ENCODE measurements at regions not wholly inside any gene's neighbourhood (a gene's known extent, or its start where the extent isn't known, plus 50 kb on each side); places are given as distances from the start of the nearest gene placed in this dataset.
A peak's percentile ranks its signal among the peaks of the same experiment; 100 is the strongest.

DNA sequence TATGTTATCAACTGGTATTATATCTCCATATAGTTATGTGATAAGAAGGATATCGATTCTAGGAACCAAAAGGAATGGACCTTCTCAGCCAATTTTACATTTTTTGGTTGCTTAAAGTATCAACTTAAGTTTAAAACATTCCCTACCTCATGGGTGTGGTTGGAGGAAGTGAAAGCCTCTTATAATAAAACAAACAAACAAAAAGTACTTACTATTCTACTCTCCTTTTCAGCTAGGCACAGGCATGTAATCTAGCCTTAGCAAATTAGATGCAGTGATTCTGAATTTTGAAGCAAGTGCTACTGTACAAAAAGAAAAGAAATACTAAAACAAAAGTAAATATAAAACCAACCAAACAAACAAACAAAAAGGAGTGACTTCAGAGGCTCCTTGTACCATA, 485.4 kb downstream of the C4orf33 start:
- no peak overlapping the region for H3K27ac ChIP-seq (ENCODE audit: low read length)
- no peak overlapping the region for H3K4me3 ChIP-seq (ENCODE audit: low read length)
- WGBS (ENCODE audit: insufficient coverage, low lambda C conversion rate) = no CpG with 5 or more reads among the region's 1 CpG
- H3K4me1 ChIP-seq (ENCODE audit: control insufficient read depth, insufficient read depth, low read length) = no peaks in the 10 kb centered on the region
- no peaks in the 10 kb centered on the region for H3K27me3 ChIP-seq (ENCODE audit: control insufficient read depth, insufficient read depth, low read length)
- H3K36me3 ChIP-seq (ENCODE audit: control insufficient read depth, insufficient read depth, low read length) = no peaks in the 10 kb centered on the region
- H3K9me3 ChIP-seq (ENCODE audit: control insufficient read depth, low read depth, low read length) = peaks cover 2% of the 10 kb centered on the region
- no peak for DNase-seq

DNA sequence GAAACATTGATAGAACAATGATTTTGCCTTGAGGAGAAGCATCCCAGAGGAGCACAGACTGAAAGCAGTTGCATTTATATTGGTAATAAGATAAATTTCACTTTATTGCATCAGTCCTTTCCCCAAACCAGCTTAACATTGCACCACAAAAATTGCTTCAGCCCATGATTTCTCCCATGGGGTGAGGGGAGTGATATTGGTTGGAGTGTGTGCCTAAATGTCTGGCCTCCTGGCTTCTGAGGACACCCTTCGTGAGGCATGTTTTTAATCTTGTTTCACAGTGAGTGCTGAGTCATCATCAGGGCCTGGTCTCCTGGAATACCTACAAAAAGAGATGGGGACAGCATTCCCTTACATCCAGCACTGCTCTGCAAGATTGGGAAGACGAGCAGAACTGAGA, 487.9 kb downstream of the C4orf33 start:
- Histone ChIP-seq H3K27ac (ENCODE audit: low read length) (no peak overlapping the region), H3K36me3 (ENCODE audit: control insufficient read depth, insufficient read depth, low read length) (no peaks in the 10 kb centered on the region), H3K9me3 (ENCODE audit: control insufficient read depth, low read depth, low read length) (peaks cover 2% of the 10 kb centered on the region), H3K4me3 (ENCODE audit: low read length) (no peak overlapping the region), H3K4me1 (ENCODE audit: control insufficient read depth, insufficient read depth, low read length) (no peaks in the 10 kb centered on the region), H3K27me3 (ENCODE audit: control insufficient read depth, insufficient read depth, low read length) (no peaks in the 10 kb centered on the region)
- no CpG with 5 or more reads among the region's 2 CpGs for WGBS (ENCODE audit: insufficient coverage, low lambda C conversion rate)
- DNase-seq = peak in 1 of 2 donors; percentile 0

DNA sequence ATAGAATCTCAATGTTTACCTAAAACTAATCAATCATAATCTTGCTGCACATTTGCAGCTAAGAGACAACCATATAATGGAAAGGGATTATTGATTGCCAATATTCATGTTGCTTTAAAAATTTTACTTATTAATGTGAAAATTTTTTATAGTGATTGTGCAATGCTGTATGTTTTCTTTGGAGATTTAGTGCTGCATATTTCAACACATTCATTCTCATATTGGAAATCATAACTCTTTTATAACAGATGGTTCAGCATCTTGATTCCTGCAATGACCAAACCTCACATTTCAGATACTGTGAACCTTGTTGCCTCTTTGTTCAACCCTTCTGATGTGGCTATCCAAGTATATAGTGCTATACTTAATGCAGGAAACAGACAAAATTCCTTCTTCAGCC, 502.6 kb downstream of the C4orf33 start:
- DNase-seq = no peak

DNA sequence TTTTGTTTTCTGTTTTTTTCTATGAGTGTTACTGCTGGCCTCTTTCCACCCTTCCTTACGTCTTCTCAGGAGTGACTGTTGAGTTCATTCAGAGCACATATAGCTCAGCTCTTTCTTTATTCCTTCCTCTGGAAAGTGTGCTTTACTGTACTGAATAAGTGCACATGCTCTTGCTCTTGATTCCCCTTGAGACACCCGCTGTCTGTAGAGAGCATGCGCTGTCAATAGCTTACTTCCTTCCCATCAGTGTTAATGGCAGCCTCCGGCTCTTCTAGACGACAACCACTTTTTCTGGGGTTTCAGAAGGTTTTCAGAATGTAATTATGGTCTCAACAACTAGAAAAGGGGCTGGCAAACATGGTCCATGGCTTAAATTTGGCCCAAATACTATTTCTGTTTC, 504.9 kb downstream of the C4orf33 start:
- Histone ChIP-seq H3K4me1 (ENCODE audit: control insufficient read depth, insufficient read depth, low read length) (no peaks in the 10 kb centered on the region), H3K27me3 (ENCODE audit: control insufficient read depth, insufficient read depth, low read length) (no peaks in the 10 kb centered on the region), H3K9me3 (ENCODE audit: control insufficient read depth, low read depth, low read length) (no peaks in the 10 kb centered on the region), H3K4me3 (ENCODE audit: low read length) (no peak overlapping the region), H3K27ac (ENCODE audit: low read length) (no peak overlapping the region), H3K36me3 (ENCODE audit: control insufficient read depth, insufficient read depth, low read length) (no peaks in the 10 kb centered on the region)
- no CpG with 5 or more reads among the region's 5 CpGs for WGBS (ENCODE audit: insufficient coverage, low lambda C conversion rate)
- no peak for DNase-seq

More for the DNA sequence above, 502.6 kb downstream of the C4orf33 start:
- Histone ChIP-seq H3K27ac (ENCODE audit: low read length) (no peak overlapping the region), H3K9me3 (ENCODE audit: control insufficient read depth, low read depth, low read length) (no peaks in the 10 kb centered on the region), H3K4me1 (ENCODE audit: control insufficient read depth, insufficient read depth, low read length) (no peaks in the 10 kb centered on the region), H3K27me3 (ENCODE audit: control insufficient read depth, insufficient read depth, low read length) (no peaks in the 10 kb centered on the region), H3K4me3 (ENCODE audit: low read length) (no peak overlapping the region), H3K36me3 (ENCODE audit: control insufficient read depth, insufficient read depth, low read length) (no peaks in the 10 kb centered on the region)

DNA sequence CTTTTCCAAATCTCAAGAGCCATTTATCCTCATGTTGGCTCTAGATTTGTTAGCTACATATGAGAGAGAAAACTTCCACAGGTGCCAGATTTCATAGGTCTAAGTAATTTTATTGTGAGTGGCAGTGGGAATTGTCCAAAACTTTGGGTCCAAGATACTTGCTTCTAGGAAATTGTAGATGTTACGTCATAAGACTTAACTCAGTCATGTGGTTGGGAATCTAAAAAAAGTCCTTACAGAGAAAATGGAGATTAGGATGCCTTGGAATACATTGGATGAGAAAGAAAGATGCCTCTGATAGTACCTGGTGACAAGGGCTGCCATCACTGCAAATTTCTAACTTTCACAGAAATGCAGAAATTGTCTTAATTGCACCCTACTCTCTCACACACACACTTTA, 506.5 kb downstream of the C4orf33 start:
- Histone ChIP-seq H3K4me1 (ENCODE audit: control insufficient read depth, insufficient read depth, low read length) (no peaks in the 10 kb centered on the region), H3K9me3 (ENCODE audit: control insufficient read depth, low read depth, low read length) (no peaks in the 10 kb centered on the region), H3K27ac (ENCODE audit: low read length) (no peak overlapping the region), H3K27me3 (ENCODE audit: control insufficient read depth, insufficient read depth, low read length) (no peaks in the 10 kb centered on the region), H3K36me3 (ENCODE audit: control insufficient read depth, insufficient read depth, low read length) (no peaks in the 10 kb centered on the region), H3K4me3 (ENCODE audit: low read length) (no peak overlapping the region)
- 86% methylated on average over 1 of the region's 1 CpG for WGBS (ENCODE audit: insufficient coverage, low lambda C conversion rate)
- DNase-seq = no peak

DNA sequence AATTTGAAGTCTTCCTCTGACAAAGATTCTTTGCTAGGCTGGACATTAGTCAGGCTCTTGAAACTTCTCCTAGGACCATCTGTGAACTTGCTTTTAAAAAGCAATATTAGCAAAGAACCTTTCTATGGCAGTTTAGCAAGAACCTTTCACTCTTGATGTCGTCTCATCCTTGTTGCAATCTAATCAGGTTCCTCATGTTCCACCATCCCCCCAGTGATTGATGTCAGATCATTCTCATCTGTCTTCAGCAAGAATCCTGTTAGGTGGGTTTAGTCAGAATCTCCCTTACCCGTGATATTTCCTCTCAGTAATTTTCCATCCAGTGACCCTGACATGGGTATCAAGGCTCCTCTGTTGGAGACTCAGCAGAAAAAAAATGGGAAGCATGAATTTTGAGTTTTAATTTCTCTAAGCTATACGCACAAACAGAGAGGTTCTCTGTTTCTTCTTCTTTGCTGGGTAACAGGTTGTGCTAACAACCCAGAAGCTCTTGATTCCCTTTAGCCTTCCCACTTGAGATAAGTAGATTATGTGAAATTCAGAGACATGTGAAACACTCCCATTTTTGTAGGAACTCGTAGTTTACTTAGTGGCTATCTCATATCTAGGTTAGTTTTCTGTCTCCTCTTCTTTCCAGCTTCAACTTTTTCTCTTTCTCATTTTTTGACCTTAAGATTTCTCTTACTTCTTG, 507.4 kb downstream of the C4orf33 start:
- H3K9me3 ChIP-seq (ENCODE audit: control insufficient read depth, low read depth, low read length) = no peaks in the 10 kb centered on the region
- no peaks in the 10 kb centered on the region for H3K36me3 ChIP-seq (ENCODE audit: control insufficient read depth, insufficient read depth, low read length)
- H3K4me3 ChIP-seq (ENCODE audit: low read length) = no peak overlapping the region
- H3K27ac ChIP-seq (ENCODE audit: low read length) = no peak overlapping the region
- no peaks in the 10 kb centered on the region for H3K27me3 ChIP-seq (ENCODE audit: control insufficient read depth, insufficient read depth, low read length)
- no peaks in the 10 kb centered on the region for H3K4me1 ChIP-seq (ENCODE audit: control insufficient read depth, insufficient read depth, low read length)
- no peak for DNase-seq
- WGBS (ENCODE audit: insufficient coverage, low lambda C conversion rate) = 64% methylated on average over 3 of the region's 4 CpGs

DNA sequence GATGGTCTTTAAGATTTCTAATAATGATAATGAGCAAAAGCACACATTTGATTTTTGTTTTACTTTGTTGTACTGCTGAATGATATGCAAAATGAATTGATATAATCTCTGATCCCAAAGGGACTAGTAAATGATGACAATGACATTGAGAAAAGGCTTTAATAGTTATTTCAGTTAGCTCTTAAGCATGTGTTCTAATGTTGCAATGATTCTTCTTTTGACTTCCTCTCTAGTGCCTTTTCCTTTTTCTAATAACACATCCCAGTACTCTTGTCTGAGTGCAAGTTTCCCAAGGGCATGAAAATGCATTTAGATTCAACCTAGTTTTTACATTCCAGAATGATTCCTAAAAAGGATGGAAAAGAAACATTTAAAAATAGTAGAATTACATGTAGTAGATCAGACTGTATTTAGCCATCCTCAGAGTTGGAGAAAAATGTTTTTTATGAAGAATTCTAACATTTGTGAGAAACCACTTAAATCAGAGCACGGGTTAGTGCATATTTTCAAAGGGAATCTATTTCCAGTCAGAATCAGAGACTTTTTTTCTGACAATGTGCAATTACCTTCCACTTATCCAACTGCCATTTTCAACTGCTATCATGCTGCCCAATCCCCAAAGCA, 508.8 kb downstream of the C4orf33 start:
- no peaks in the 10 kb centered on the region for H3K36me3 ChIP-seq (ENCODE audit: control insufficient read depth, insufficient read depth, low read length)
- H3K27me3 ChIP-seq (ENCODE audit: control insufficient read depth, insufficient read depth, low read length) = no peaks in the 10 kb centered on the region
- H3K27ac ChIP-seq (ENCODE audit: low read length) = no peak overlapping the region
- DNase-seq = no peak
- no CpG with 5 or more reads among the region's 1 CpG for WGBS (ENCODE audit: insufficient coverage, low lambda C conversion rate)
- no peaks in the 10 kb centered on the region for H3K4me1 ChIP-seq (ENCODE audit: control insufficient read depth, insufficient read depth, low read length)
- H3K9me3 ChIP-seq (ENCODE audit: control insufficient read depth, low read depth, low read length) = no peaks in the 10 kb centered on the region
- H3K4me3 ChIP-seq (ENCODE audit: low read length) = no peak overlapping the region

DNA sequence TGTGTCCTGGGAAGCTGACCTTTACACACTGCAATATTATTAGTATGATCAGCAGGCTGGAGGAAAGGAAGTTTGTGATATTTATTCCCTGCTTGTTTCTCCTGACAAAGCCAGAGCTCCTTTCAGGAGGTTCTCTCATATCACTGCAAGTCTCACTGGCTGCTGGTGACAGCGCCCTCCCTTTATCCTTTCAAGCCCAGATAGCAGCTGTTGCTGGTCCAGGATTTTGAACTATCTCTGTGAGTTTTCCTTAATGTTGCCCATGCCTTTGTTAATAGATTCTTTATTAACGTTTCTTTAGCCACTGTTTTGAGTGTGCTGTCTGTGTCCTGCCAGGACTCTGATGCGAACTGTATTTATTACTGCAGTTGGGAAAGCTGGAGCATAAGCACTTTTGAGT, 518.7 kb downstream of the C4orf33 start:
- WGBS (ENCODE audit: insufficient coverage, low lambda C conversion rate) = 17% methylated on average over 1 of the region's 3 CpGs
- H3K36me3 ChIP-seq (ENCODE audit: control insufficient read depth, insufficient read depth, low read length) = no peaks in the 10 kb centered on the region
- H3K27me3 ChIP-seq (ENCODE audit: control insufficient read depth, insufficient read depth, low read length) = no peaks in the 10 kb centered on the region
- no peaks in the 10 kb centered on the region for H3K9me3 ChIP-seq (ENCODE audit: control insufficient read depth, low read depth, low read length)
- no peak for DNase-seq
- H3K4me3 ChIP-seq (ENCODE audit: low read length) = no peak overlapping the region
- no peak overlapping the region for H3K27ac ChIP-seq (ENCODE audit: low read length)
- H3K4me1 ChIP-seq (ENCODE audit: control insufficient read depth, insufficient read depth, low read length) = no peaks in the 10 kb centered on the region

DNA sequence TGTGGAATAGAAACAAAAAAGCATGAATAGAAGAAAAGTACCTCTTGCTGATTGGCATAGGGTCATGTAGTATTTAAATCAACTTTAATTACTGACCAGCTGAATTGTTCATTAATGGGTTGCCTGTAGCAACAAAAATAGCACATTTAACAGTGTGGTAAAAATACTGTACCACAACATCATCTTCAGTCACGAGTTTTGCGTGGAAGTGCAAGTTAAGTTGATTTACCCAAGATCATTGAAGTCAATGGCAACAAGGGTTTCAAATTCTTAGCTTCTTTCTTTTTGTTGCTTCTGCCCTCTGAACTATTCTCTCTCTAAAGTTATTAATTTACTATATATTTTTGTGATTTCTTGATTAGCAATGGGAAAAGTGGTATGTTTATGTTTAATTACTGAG, 526.6 kb downstream of the C4orf33 start:
- no peak for DNase-seq
- H3K4me3 ChIP-seq (ENCODE audit: low read length) = no peak overlapping the region
- H3K4me1 ChIP-seq (ENCODE audit: control insufficient read depth, insufficient read depth, low read length) = no peaks in the 10 kb centered on the region
- H3K27ac ChIP-seq (ENCODE audit: low read length) = no peak overlapping the region
- no peaks in the 10 kb centered on the region for H3K27me3 ChIP-seq (ENCODE audit: control insufficient read depth, insufficient read depth, low read length)
- no peaks in the 10 kb centered on the region for H3K36me3 ChIP-seq (ENCODE audit: control insufficient read depth, insufficient read depth, low read length)
- no peaks in the 10 kb centered on the region for H3K9me3 ChIP-seq (ENCODE audit: control insufficient read depth, low read depth, low read length)
- WGBS (ENCODE audit: insufficient coverage, low lambda C conversion rate) = no CpG with 5 or more reads among the region's 2 CpGs

DNA sequence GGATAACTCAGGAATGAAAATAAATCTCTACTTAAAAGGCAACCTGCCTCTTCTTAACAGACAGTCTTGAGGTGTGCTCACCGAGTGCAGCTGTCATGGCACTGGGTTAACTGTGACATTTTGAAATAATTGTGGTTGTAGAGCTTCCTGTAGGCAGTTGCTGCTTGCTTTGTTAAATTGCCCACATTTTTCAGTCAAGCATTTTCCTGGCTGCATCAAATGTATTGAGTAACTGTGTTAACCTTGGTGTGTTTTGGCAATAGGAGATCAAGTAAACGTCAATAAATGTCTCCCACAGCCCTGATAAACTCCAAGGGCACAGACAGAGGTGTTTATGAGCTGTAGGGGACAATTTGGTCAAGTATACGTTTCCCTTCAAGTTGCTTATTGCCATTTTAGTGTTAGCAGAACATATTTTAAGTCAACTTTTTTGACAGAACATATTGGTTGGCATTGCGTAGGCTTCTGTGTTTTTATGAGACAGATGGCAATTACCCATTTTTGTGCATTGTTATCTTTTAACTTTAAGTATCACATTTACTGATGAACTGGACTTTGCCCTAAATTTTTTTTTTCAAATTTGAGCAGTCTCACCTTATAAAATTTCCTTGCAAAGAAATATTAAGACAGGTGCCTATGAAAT, 527.4 kb downstream of the C4orf33 start:
- Histone ChIP-seq H3K36me3 (ENCODE audit: control insufficient read depth, insufficient read depth, low read length) (no peaks in the 10 kb centered on the region), H3K4me3 (ENCODE audit: low read length) (no peak overlapping the region)
- WGBS (ENCODE audit: insufficient coverage, low lambda C conversion rate) = 65% methylated on average over 2 of the region's 4 CpGs

DNA sequence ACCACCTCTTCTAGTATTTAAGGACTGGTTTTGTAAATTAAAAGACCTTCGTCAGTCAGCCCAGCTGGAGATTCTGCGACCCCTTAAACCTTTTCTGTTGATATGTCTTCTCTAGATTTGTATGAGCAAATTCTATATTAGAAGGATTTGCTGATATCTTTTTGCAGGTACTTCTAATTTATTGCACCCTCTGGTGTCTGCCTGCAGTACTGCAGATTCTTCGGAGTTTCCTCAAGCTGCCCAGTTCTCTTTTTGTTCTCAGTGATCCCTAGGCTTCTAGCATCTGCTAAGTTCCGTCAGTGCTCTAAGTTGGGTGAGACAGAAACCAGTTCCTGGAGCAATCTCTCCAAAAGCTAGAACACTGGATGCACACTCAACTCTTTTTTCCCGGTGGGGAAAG, 545.2 kb downstream of the C4orf33 start:
- Histone ChIP-seq H3K36me3 (ENCODE audit: control insufficient read depth, insufficient read depth, low read length) (no peaks in the 10 kb centered on the region), H3K4me3 (ENCODE audit: low read length) (no peak overlapping the region), H3K9me3 (ENCODE audit: control insufficient read depth, low read depth, low read length) (no peaks in the 10 kb centered on the region), H3K4me1 (ENCODE audit: control insufficient read depth, insufficient read depth, low read length) (no peaks in the 10 kb centered on the region), H3K27me3 (ENCODE audit: control insufficient read depth, insufficient read depth, low read length) (no peaks in the 10 kb centered on the region), H3K27ac (ENCODE audit: low read length) (no peak overlapping the region)
- WGBS (ENCODE audit: insufficient coverage, low lambda C conversion rate) = 43% methylated on average over 2 of the region's 5 CpGs
- DNase-seq = peak; percentile 13 to 17

More for the DNA sequence above, 527.4 kb downstream of the C4orf33 start:
- H3K9me3 ChIP-seq (ENCODE audit: control insufficient read depth, low read depth, low read length) = no peaks in the 10 kb centered on the region
- no peak for DNase-seq
- no peaks in the 10 kb centered on the region for H3K27me3 ChIP-seq (ENCODE audit: control insufficient read depth, insufficient read depth, low read length)
- no peak overlapping the region for H3K27ac ChIP-seq (ENCODE audit: low read length)
- no peaks in the 10 kb centered on the region for H3K4me1 ChIP-seq (ENCODE audit: control insufficient read depth, insufficient read depth, low read length)
